HG02678 (cell line): ENCODE measurements at regions not wholly inside any gene's neighbourhood (a gene's known extent, or its start where the extent isn't known, plus 50 kb on each side); places are given as distances from the start of the nearest gene placed in this dataset.

ENCODE experiments used
- ATAC-seq: cut with Tn5 transposase; IDR thresholded peaks from one replicate; pipeline ENCODE4 v1.9.1; 2021; ENCODE audit warnings: mild to moderate bottlenecking, moderate library complexity; ENCODE audit not compliant: unreplicated experiment

GRCh38 chr2:150166313-150167051, 321.0 kb downstream of the RND3 start:
- no peak for ATAC-seq

- ATAC-seq = no peak
Measured at GRCh38 chr2:150165988-150166312, 321.5 kb downstream of the RND3 start.

- ATAC-seq = no peak
Measured at GRCh38 chr2:150165442-150165841, 322.0 kb downstream of the RND3 start.

GRCh38 chr2:150162241-150162942, 325.1 kb downstream of the RND3 start:
- no peak for ATAC-seq

- no peak for ATAC-seq
Measured at GRCh38 chr2:150160058-150160457, 327.4 kb downstream of the RND3 start.

GRCh38 chr2:150159300-150159699, 328.2 kb downstream of the RND3 start:
- ATAC-seq = no peak

GRCh38 chr2:150156876-150157275, 330.6 kb downstream of the RND3 start:
- no peak for ATAC-seq

- no peak for ATAC-seq
Measured at GRCh38 chr2:150156415-150156814, 331.1 kb downstream of the RND3 start.

- no peak for ATAC-seq
Measured at GRCh38 chr2:150154308-150154797, 333.1 kb downstream of the RND3 start.

GRCh38 chr2:150153646-150154307, 333.7 kb downstream of the RND3 start:
- ATAC-seq = no peak

- no peak for ATAC-seq
Measured at GRCh38 chr2:150152230-150152629, 335.2 kb downstream of the RND3 start.

- no peak for ATAC-seq
Measured at GRCh38 chr2:150150144-150150543, 337.3 kb downstream of the RND3 start.

GRCh38 chr2:150147889-150148683, 339.4 kb downstream of the RND3 start:
- no peak for ATAC-seq

- ATAC-seq = no peak
Measured at GRCh38 chr2:150146879-150147278, 340.6 kb downstream of the RND3 start.

- no peak for ATAC-seq
Measured at GRCh38 chr2:150145299-150145692, 342.2 kb downstream of the RND3 start.

- no peak for ATAC-seq
Measured at GRCh38 chr2:150144546-150145298, 342.7 kb downstream of the RND3 start.

- ATAC-seq = no peak
Measured at GRCh38 chr2:150143087-150143536, 344.4 kb downstream of the RND3 start.

- no peak for ATAC-seq
Measured at GRCh38 chr2:150142561-150142960, 344.9 kb downstream of the RND3 start.

- no peak for ATAC-seq
Measured at GRCh38 chr2:150141226-150142001, 346.1 kb downstream of the RND3 start.

- no peak for ATAC-seq
Measured at GRCh38 chr2:150140777-150141176, 346.7 kb downstream of the RND3 start.
